ENCODE measurements at regions not wholly inside any gene's neighbourhood (a gene's known extent, or its start where the extent isn't known, plus 50 kb on each side); places are given as distances from the start of the nearest gene placed in this dataset.

DNA sequence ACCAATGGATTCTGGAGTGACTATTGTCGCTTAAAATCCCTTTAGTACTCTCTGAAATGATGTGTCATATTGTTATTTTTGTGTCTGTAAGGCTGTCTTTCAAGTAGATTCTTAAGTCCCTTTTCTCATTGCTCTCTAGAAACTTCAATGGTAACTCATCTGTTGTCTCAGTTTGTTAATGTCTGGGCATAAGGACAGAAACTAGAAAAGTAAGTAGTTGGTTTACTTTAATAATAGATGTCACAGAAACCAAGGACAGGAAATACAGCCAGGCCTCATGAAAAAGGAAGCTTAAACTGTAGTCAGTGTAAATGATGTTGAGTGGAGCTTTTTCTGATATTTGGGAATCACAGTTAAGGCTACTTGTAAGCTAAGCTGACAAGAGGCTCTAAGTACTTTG is 730.2 kb upstream of the DPPA4 start:
- TF ChIP-seq POLR2AphosphoS5 (IDR thresholded peaks at IDR 0.05; ENCODE audit: low read depth): no peak
- no peak for TF ChIP-seq GABPA (IDR thresholded peaks at IDR 0.05; ENCODE audit: low read depth)
- no peak for TF ChIP-seq CTCF (IDR thresholded peaks at IDR 0.05; ENCODE audit: insufficient read depth, low read length)
